ENCODE measurements at regions not wholly inside any gene's neighbourhood (a gene's known extent, or its start where the extent isn't known, plus 50 kb on each side); places are given as distances from the start of the nearest gene placed in this dataset.

DNA sequence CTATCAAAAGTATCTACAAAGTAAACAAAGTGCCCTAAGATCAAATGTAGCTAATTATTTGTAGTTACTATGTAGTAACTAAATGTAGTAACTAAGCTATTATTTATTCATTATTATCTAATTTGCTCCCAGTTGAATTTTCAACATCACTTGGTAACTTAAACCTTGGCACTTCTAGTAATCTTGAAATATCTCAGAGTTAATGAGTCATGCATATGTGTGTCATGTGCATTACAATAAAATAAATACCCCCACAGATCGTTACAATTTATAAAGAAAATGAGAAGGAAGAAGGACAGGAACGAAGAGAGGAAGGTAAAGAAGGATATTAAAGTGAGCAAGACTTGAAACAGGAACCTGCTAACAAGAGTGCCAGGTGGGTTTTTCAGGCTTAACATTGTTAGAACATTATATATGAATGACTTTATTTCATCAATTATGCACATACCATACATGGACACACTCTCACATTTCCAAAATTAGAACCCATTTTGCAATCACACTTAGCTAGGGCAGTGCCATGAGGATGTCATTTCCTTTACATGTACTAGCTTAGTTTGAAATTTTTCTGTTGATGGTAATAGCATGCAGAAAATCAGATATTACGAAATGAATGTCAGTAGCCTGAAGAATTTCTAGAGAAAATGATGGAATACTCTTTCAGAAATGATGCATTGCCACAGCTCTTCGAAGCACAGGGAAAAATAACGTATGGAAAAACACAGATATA lies 1670.4 kb upstream of the AGA start:
- no peak overlapping the region for H3K4me3 ChIP-seq (ENCODE audit: low read depth, low read length)
- DNase-seq = no peak
- H3K36me3 ChIP-seq = no peaks in the 10 kb centered on the region
- no peaks in the 10 kb centered on the region for H3K9me3 ChIP-seq (ENCODE audit: severe bottlenecking)
- H3K27ac ChIP-seq = no peak overlapping the region
- TF ChIP-seq, protein P1, sequence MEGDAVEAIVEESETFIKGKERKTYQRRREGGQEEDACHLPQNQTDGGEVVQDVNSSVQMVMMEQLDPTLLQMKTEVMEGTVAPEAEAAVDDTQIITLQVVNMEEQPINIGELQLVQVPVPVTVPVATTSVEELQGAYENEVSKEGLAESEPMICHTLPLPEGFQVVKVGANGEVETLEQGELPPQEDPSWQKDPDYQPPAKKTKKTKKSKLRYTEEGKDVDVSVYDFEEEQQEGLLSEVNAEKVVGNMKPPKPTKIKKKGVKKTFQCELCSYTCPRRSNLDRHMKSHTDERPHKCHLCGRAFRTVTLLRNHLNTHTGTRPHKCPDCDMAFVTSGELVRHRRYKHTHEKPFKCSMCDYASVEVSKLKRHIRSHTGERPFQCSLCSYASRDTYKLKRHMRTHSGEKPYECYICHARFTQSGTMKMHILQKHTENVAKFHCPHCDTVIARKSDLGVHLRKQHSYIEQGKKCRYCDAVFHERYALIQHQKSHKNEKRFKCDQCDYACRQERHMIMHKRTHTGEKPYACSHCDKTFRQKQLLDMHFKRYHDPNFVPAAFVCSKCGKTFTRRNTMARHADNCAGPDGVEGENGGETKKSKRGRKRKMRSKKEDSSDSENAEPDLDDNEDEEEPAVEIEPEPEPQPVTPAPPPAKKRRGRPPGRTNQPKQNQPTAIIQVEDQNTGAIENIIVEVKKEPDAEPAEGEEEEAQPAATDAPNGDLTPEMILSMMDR (IDR thresholded peaks at IDR 0.05; ENCODE audit: low read depth, low read length) = no peak
- peaks cover 41% of the 10 kb centered on the region for H3K27me3 ChIP-seq (ENCODE audit: insufficient read depth, low read depth, severe bottlenecking)

DNA sequence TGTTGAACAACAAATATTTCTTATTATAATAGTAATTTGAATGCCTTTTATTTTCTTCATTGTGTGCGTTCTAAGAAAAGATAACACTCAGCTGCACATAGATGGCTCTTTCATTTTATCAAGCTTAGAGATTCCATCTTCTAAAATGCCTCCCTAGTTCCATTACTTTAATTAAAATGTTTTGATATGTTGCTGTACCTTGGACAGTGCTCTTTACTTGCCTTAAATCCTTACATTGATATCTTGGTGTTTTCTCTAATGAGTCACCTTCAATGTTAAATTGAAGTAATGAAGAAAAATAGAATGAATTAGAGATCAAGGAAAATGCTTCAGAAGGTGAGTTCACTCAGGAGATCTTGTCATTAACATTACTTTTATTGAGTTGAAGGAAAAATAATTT lies 1672.4 kb upstream of the AGA start:
- Histone ChIP-seq H3K4me3 (ENCODE audit: low read depth, low read length) (no peak overlapping the region), H3K36me3 (no peaks in the 10 kb centered on the region), H3K27ac (no peak overlapping the region), H3K27me3 (ENCODE audit: insufficient read depth, low read depth, severe bottlenecking) (peaks cover 28% of the 10 kb centered on the region), H3K9me3 (ENCODE audit: severe bottlenecking) (no peaks in the 10 kb centered on the region)
- TF ChIP-seq, protein P1 (IDR thresholded peaks at IDR 0.05; ENCODE audit: low read depth, low read length) = no peak
- no peak for DNase-seq

DNA sequence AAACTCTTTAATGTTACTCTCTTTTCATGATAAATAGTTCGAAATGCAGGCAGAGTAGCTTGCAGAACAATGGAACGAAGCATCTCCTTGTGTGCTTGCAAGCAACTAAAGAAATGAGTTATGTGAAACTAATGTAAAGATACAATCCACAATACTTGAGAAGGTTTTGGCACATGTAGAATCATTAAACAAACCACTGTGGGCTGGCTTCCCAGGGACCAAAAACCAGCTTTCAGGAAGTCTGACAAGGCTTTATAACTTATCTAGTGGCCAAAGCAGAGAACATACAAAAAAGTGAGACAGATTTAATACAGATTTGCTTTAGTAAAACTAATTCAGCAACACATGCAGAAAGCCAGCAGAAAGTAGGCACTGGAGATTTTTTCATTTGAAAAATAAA lies 1673.8 kb upstream of the AGA start:
- TF ChIP-seq, protein P1 (IDR thresholded peaks at IDR 0.05; ENCODE audit: low read depth, low read length) = no peak
- DNase-seq = no peak

DNA sequence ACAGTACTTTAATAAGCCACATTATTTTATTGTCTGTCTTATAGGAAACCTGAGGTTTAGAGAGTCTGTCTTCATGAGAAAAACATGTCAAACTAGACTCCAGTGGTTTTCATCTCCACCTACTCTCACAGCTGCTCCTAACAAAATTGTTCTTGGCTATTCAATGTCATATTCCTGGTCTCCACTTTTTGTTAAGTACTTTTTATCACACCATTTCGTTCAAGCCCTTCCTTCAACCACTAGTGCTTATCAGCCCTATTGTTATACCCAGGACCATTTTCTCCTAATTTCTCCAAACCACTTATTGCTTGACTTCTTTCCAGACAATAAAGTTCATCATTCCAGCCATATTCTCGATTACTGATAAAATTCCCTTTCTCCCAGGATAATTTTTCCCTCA lies 1674.3 kb upstream of the AGA start:
- Histone ChIP-seq H3K4me3 (ENCODE audit: low read depth, low read length) (no peak overlapping the region), H3K9me3 (ENCODE audit: severe bottlenecking) (no peaks in the 10 kb centered on the region), H3K27me3 (ENCODE audit: insufficient read depth, low read depth, severe bottlenecking) (peaks cover 22% of the 10 kb centered on the region), H3K36me3 (no peaks in the 10 kb centered on the region), H3K27ac (no peak overlapping the region)
- TF ChIP-seq, protein P1 (IDR thresholded peaks at IDR 0.05; ENCODE audit: low read depth, low read length) = no peak
- no peak for DNase-seq

More for the DNA sequence above, 1673.8 kb upstream of the AGA start:
- Histone ChIP-seq H3K36me3 (no peaks in the 10 kb centered on the region), H3K27ac (no peak overlapping the region), H3K4me3 (ENCODE audit: low read depth, low read length) (no peak overlapping the region), H3K9me3 (ENCODE audit: severe bottlenecking) (no peaks in the 10 kb centered on the region), H3K27me3 (ENCODE audit: insufficient read depth, low read depth, severe bottlenecking) (peaks cover 26% of the 10 kb centered on the region)

DNA sequence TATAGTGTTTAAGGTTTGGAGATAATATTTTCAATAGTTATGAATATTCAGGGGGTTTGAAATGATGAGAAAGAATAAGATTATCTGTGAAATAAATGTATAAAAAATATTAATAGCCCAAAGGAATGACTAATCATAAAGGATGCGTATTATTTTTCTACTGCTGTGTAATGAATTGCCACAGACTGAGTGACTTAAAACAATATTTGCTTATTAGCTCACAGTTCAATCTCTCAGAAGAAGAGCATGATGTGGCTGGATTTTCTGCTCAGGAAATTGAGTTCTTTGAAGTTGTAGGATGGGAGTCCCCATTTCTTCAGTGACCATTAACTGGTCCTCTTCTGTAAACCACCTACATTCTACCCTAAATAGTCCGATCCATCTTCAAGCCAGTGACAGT lies 1680.8 kb upstream of the AGA start:
- Histone ChIP-seq H3K27ac (no peak overlapping the region), H3K36me3 (no peaks in the 10 kb centered on the region), H3K4me3 (ENCODE audit: low read depth, low read length) (no peak overlapping the region), H3K9me3 (ENCODE audit: severe bottlenecking) (no peaks in the 10 kb centered on the region), H3K27me3 (ENCODE audit: insufficient read depth, low read depth, severe bottlenecking) (peaks cover 38% of the 10 kb centered on the region)
- DNase-seq = no peak
- TF ChIP-seq, protein P1 (IDR thresholded peaks at IDR 0.05; ENCODE audit: low read depth, low read length) = no peak

DNA sequence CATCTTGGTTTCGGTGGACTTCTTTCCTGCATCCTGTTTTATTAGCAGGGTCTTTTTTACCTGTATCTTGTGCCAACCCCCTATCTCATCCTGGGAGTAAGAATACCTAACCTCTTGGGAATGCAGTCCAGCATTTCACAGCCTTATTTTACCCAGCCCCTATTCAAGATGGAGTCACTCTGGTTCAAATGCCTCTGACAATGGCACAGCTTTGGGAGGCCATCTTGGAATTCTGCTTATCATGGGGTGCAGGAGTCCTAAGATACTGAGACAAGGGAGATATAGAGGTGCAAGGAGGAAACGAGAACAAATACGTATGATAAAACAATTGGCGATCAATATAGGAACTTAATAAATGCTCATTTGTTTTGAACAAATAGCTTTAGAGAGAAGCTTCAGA lies 1682.2 kb upstream of the AGA start:
- TF ChIP-seq, protein P1 (IDR thresholded peaks at IDR 0.05; ENCODE audit: low read depth, low read length) = no peak
- no peaks in the 10 kb centered on the region for H3K9me3 ChIP-seq (ENCODE audit: severe bottlenecking)
- DNase-seq = no peak
- no peak overlapping the region for H3K27ac ChIP-seq
- H3K27me3 ChIP-seq (ENCODE audit: insufficient read depth, low read depth, severe bottlenecking) = peaks cover 49% of the 10 kb centered on the region
- no peak overlapping the region for H3K4me3 ChIP-seq (ENCODE audit: low read depth, low read length)
- H3K36me3 ChIP-seq = no peaks in the 10 kb centered on the region
